ENCODE measurements at regions not wholly inside any gene's neighbourhood (a gene's known extent, or its start where the extent isn't known, plus 50 kb on each side); places are given as distances from the start of the nearest gene placed in this dataset.

DNA sequence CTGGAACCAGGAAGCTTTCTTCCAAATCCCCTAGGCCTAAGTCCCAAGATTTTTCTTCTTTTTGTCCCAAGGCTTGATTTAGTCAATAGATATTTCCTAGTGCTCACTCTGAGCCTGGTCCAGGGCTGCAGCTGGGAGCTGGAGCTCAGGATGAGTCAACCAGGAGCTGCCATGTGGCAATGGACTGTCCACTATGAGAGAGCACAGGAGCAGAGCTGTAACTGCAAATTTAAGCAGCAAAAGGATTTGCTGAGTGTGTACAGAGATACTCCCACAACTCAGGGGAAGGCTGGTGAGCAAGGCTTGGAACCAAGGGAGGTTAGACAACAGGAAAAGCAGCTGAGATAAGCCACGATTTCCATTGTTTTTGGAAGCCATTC is 92.1 kb upstream of the CXCL12 start:
- DNase-seq: peak; percentile 47

DNA sequence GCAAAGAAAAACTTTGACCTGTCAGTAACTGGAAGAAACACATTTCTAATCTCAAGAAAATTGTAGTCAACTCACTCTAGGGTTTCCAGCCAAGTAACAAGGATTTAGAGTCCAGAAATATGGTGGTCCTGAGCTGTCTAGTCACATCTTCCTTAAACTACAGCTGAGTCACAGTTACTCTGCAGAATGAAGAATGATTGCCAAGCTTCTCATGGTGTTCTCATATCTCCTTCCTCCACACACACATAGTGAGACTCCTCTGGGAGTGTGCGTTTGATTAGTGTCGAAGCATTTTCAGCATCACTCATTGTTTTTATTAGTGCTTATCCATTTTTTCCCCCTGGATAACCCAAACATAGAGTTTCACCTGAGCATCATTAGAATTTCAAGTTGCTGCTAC is 93.1 kb upstream of the CXCL12 start:
- peak; percentile 63 for DNase-seq

DNA sequence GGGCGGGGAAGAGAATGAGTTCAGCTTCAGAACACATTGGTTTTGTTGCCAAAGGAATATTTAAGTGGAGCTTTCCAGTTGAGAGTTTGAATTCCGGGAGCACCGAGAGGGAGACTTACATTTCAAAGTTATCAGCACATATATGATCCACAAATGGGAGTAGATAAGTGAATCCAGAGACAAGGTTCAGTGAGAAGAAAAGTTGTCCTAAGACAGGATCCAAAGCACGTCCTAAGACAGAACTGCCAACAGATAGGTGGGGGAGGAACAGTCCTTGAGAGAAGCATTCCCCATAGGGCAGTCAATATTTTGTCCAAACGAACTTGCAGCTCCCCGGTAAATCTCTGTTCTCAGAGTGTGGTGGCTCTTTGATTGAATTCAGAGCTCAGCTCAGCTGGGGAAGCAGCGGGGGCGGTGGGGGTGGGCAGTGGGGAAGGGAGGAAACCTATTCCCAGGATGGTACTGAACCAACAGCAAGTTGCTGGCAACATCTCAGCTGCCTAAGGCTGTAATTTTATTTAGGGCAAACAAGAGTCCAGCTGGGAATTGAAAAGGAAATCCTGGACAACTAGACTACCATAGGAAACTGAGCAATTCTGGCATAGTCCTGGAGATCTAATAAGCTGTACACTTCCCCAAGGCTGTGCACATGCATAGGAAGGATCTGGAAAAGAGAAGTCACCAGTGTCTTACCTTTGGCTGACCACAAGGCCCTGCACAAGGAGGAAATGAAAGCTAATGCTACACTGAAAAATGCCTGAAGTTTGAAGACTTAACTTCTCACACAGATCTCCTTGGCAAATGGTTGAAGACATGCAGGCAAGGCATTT is 94.2 kb upstream of the CXCL12 start:
- no peak for DNase-seq

DNA sequence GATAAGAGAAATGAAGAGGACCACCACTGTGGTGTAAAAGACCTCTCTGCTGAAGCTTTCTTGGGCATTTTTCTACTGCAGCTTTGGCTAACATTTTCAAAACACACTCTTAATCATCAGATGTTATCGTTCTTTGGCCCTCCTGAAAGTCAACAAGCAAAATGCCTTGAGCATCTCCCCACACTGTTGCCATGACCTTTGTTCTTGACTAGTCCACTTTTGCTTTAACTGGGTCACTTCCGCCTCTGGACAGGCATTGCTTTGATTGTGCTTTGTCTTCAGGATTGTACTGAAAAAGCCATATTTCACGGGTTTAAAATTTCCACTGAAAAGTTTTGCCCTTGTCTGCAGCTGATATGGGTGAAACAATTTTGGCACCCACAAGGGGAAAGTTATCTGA is 107.8 kb upstream of the CXCL12 start:
- DNase-seq: no peak

DNA sequence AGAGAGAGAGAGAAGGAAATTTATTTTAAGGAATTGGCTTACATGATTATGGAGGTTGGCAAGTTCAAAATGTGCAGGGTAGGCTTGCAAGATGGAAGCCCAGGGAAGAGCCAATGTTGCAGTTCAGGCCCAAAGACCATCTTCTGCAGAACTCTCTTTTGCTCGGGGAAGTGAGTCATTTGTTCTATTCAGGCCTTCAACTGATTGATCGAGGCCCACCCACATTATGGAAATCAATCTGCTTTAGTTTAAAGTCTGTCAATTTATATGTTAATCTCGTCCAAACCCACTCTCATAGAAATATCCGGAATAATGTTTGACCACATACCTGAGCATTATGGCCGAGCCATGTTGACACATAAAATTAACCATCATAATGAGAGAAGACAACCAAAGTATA is 113.3 kb upstream of the CXCL12 start:
- DNase-seq: no peak

DNA sequence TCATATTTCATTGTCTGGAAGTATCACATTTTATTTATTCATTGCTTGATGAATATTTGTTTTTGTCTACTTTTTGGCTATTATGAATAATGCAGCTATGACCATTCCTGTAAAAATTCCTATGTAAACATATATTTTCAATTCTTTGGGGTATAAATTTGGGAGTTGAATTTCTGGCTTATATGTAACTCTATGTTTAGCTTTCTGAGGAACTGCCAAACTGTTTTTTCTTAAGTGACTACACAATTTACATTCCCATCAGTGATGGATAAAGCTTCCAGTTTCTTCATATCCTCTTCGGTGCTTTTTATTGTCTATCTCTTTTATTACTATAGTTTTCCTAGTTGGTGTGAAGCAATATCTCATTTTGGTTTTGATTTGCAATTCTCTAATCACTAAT is 115.6 kb upstream of the CXCL12 start:
- no peak for DNase-seq

DNA sequence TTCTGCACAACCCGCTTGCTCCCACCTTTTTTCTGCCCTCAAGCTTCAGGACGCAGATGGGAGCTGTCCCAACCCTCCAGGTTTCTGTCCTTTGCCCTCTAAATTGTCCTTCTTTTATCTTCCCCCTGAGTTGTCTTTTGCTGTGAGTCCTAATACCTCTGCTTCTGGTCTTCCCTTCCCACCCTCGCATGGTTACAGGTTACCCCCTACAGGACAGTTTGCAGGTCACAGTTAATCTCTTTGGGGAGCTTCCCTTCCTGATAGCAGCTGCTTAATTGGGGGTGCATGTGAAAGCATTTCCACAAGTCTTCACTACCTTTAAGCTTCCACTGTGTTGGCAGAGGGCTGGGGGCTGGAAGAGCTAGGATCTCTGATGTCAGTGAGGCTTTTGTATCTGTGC is 121.5 kb upstream of the CXCL12 start:
- no peak for DNase-seq

DNA sequence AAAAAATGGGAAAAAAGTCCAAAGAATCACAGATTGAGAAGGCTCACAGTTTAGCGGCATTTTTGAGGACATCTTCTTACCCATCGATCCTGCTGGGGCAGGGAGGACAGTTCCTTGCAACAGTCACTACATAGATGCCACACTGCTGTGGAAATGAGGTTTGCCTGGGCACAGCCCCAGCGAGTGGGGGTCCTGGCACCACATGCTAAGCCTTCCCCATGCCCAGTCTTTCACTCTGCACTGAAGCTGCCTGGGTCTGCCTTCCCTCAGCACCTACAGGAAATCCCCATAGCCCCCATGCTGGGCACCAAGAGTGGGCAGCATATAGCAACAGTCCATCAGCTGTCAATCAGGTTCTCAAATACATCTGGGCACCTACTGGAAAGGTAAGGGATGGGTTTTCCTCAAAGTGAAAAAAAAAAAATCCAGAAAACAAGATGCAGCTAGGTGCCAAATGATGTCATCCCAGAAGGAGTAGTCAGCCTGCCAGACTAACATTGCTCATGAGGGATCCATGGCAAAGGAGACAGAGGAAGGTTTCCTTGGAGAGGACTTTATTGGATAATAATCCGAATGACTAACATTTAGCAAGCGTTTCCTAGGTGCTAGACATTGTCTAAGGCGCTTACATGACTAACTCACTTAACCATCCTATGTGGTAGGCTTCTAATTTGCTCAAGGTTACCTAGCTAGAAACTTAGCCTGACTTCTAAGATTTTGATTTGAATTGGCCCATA is 125.7 kb upstream of the CXCL12 start:
- DNase-seq: peak; percentile 71

DNA sequence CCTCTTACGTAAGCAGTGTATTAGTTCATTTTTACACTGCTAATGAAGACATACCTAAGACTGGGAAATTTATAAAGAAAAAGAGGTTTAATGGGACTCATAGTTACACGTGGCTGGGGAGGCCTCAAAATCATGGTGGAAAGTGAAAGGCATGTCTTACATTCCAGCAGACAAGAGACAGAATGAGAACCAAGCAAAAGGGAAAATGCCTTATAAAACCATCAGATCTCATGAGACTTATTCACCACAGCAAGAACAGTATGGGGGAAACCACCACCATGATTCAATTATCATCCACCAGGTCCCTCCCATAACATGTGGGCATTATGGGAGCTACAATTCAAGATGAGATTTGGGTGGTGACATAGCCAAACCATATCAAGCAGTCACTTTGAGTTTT is 126.3 kb upstream of the CXCL12 start:
- peak; percentile 8 for DNase-seq

DNA sequence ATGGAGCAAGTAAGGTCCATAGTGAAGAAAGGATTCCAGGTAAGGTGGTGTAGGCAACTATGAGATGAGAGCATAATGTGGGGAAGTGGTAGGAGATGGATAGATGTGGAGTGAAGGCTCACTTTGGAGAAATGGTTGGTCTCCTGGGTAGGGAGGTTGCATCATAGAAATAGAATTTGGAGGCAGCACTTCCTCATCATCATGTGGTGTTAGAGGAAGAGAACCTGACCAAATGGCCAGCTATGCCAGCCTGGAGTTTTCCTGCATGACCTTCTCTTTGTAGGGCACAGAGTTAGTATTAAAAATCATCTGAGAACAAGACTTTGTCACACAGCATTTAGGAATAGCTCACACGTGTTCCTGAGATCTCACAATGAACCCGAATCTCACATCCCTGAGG is 126.7 kb upstream of the CXCL12 start:
- DNase-seq: no peak

DNA sequence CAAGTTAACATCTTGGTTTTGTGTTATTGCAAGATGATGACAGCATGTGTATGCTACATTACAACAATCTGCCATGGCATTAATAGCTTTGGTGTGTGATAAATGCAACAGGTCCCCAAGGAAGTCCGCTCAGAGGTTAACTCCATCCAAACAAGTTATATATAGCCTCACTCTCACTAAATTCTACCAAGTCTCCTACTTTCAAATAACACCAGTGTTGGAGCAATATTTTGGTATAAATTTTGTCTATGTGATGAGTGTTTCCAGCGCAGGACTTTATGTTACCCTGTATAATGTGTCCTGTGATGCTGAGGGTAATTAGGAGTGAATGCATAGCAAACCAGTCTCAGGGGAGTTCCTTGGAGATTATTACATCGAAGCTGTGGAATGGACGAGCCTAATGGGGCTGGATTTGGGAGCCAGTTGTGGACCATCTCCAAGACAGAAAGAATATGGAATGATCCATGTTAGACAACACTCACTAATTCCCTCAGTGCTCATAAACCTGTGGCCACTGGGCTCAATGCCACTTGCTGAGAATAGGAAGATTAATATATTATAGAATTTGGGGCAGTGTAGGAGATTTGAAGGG is 127.6 kb upstream of the CXCL12 start:
- peak; percentile 90 for DNase-seq

DNA sequence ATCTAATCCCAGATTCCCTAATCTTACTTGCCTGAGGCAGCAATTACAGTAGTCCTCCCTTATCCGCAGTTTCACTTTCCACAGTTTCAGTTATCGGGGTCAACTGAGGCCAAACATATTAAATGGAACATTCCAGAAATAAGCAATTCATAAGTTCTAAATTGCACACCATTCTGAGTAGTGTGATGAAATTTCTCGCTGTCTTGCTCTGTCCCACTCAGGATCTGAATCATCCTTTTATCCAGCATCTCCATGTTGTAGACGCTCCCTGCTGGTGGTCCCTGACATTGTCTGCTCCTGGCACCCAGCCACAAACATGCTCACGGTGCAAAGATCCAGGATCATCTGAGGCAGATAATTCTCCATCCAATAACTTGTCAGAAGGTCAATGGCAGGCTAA is 128.7 kb upstream of the CXCL12 start:
- peak; percentile 73 for DNase-seq

DNA sequence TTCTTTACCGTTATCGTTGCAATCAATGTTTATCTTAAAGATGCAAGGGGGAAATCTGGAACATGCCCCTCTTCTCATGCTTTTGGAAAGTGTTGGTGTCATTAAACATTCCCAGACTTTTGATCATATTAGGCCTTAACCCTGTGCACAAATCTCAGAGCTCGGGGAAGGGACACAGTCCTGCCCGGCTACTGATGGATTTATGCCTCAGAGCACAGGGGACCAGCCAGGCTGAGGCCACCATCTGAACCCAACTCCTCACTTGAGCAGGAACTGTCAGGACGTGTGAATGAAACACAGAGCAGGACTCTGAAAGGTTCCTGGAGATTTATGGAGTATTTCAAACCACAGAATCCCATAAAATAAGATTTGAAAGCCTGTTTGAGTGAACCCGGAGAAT is 132.0 kb upstream of the CXCL12 start:
- peak; percentile 63 for DNase-seq

DNA sequence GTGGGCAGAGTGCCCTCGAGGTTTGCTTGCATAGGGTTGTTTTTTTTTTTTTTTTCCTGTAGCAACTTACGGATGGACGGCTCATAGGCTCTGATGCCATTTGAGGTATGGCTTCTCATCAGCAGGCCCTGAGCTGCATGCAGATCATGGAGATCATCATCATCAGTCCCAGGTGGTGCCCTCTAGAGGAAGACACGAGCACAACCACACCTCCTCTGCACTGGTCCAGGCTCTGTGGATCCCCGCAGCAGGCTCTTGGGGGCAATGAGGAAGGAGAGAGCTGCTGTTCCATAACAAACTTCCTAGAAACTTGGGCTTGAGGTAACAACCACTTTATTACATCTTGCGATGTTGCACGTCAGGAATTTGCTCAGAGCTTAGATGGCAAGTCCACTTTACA is 132.7 kb upstream of the CXCL12 start:
- DNase-seq: peak; percentile 4

DNA sequence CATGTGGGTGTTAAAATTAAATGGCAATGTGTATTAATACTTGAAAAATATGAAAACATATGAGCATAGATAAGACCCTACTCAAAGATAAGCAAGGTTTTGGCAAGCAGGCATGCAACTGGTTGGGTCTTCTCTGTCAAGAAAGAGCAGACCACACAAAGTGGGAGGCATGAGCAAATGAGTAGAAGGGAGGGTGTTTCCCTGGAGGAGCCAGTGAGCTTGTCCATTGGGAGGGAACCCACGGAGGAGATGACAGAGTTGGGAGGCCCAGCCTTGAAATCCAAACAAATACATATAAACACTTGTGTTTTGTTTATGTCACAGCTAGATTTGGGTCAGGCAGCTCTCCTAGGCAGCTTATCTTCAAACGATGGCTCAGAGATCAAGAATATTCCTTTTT is 134.5 kb upstream of the CXCL12 start:
- no peak for DNase-seq

DNA sequence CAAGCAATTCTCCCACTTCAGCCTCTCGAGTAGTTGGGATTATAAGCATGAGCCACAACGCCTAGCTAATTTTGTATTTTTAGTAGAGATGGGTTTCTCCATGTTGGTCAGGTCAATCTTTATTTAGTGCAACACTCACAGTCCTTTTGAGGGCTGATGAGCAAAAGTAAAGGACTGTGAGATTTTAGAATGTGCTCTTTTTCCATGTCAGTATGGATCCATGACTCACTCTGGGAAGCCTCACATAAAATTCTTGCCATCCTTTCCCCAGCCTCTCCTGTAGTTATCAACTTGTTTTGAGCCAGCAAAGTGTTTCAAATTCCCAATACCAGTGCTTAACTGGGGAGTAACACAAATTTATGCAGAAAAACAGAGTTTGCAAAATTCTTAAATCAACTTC is 135.8 kb upstream of the CXCL12 start:
- peak; percentile 20 for DNase-seq

DNA sequence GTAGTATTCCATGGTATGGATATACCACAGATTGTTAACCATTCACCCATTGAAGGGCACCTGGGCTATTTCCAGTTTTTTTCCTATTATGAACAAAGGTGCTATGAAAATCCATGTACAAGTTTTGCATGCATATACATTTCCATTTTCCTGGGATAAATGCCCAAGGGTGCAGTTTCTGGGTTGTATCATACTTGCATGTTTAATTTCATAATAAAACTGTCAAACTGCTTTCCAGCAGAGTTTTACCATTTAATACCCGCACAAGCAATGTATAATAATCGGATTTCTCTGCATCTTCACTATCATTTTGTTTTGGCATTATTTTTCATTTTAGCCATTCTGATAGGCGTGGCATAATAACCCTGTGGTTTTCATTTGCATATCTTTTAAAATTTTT is 154.3 kb upstream of the CXCL12 start:
- DNase-seq: no peak

DNA sequence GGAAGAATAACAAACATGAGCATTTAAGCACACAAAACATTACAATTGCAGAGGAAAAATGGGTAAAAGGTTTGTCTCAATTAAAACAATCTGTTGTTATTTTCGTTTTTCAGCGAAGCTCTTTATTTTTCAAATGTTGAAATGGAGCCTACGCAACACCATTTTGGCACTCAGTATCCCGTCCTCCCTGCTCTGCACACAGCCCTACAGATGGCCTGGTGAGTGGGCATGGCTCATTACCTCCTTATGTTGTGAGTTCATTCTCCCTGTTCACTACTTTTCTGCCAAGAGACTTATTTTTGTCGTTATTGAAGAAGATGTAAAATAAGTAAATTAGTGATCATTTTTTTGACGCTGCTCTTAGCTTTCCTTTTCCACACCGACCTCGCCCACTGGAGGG is 167.8 kb upstream of the CXCL12 start:
- no peak for DNase-seq

DNA sequence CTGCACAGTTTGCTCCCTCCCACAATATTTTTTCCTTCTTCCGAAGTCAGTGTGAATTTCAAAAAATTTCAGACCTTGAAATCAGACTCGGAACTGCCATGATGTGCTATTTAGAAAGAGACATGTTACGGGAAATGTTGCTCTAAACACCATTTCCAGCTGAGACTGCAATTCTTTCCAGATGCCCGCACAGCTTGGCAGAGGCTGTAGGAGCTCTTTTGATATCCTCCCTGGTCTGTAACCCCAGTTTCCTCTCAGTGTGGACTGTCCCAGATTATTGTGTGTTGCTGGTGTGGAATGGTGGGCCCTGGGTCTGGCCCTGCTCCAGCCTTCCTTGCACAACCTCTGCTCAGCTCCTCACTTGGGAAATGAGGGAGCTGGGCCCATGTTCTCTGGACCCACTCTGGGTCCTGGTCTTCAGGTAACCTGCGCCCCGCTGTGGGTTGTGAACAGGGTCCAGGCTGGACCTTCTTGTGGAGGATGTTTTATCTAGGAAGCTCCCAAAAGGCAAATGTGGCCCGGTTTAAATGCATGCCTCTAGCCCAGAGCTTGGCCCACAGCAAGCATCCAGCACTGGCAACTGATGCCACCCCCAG is 172.8 kb upstream of the CXCL12 start:
- no peak for DNase-seq

DNA sequence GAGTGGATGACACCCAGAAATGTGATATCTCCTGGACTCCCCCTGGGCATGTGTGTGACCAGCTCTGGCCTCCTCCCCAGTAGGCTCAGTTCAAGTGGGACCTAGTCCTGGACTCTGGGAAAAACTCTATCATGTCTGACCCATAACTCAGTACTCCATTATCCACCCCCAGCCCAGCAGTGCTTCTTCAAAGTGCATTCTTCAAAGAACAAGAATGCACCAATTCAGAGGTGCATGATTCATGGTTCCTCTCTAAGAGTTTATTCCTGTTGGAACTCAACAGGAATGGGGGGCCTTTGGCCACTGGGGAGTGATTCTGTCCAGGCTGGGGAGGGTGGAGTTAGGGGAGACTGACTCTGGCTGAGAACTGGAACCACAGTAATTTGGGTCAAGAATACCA is 173.6 kb upstream of the CXCL12 start:
- DNase-seq: peak; percentile 32

DNA sequence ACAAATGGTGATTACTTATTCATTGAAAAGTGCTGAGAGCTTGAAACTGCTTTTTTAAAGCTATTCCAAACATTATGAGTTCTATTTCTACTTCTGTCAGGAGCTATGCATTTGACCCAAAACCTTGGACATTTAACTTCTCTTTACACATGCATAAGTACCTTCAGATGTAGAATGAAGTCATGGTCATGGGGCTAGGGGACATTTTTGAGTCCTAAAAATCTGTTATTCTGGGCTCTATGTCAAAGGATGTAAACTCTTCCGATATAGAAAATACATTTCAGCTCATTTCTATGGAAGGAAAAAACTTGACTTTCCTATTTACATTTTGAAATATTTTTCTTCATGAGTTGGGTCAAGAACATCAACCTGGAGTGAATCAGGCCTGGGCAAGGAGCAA is 179.5 kb upstream of the CXCL12 start:
- no peak for DNase-seq

DNA sequence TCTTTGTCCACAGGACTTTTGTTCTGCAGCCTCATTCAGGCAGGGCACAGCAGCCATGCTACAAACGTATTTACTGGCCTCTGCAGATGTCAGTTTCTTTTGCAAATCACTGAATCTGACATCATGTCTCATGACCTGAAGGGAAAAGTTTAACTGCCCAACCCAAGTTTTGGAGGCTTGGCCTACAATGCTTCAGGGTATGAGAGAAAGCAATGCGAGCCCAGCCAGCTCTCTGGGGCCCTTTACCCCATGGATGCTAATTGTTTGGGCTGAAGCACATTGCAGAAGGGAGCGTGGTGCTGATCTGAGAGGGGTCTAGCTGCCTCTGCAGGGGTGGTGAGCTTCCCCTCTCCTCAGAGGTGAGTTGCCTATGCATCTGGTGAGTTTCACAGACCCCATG is 179.9 kb upstream of the CXCL12 start:
- no peak for DNase-seq

DNA sequence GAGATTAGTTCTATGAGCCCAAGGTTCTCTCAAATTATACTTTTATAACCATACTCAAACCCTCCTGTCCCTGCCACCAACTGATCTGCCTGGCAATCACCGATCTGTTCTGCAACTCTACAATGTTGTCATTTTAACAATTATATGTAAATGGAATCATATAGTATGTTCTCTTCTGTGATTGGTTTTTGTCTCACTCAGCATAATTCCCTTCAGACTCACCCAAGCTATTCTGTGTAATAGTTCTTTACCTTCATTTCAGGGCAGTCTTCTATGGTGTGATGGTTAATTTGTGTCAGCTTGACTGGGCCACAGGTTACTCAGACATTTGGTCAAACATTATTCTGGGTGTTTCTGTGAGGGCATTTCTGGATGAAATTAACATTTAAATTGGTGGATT is 181.9 kb upstream of the CXCL12 start:
- DNase-seq: no peak

DNA sequence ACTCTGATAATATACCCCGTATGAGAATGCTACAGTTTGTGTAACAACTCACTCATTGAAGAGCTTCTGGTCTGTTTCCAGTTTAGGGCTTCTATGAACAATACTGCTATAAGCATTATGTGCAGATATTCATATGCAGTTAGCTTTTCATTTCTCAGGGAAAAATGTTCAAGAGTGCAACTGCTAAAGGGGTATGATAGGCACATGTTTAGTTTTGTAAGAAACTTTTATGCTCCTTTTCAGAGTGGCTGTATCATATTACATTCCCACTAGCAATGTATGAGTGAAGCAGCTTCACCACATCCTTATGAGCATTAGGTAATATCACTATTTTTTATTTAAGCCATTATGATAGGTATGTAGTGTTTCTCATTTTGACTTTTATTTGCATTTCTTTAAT is 182.6 kb upstream of the CXCL12 start:
- DNase-seq: peak; percentile 63

All from fibroblast of skin of right quadriceps (primary cell).